GM12878 (cell line): ENCODE measurements at regions not wholly inside any gene's neighbourhood (a gene's known extent, or its start where the extent isn't known, plus 50 kb on each side); places are given as distances from the start of the nearest gene placed in this dataset.

Experiments
- ATAC-seq: fragments of 200-7000 bp; cut with Tn5 transposase; 3 replicates; pipeline ENCODE4 v1.9.1; 2020; ENCODE audit warnings: mild to moderate bottlenecking, moderate library complexity
- BruUV-seq: library from RNA; stranded (reverse); fragments of 400-500 nt; replicated peaks from 2 replicates; lab custom pipeline; 2021; lab: Mats Ljungman, UMichigan
- CTCF ChIA-PET: fragments of 300-600 bp; sonication (Branson Sonifier 250); formaldehyde crosslinking; extraction: SDS; loops from one replicate; lab custom pipeline; 2021; ENCODE audit warnings: inconsistent platforms; lab: Yijun Ruan, JAX
- POLR2A ChIA-PET: fragments of 350-600 bp; formaldehyde crosslinking; extraction: SDS; loops from one replicate; lab custom pipeline; 2021; ENCODE audit warnings: inconsistent platforms; lab: Charles Lee
- RAD21 ChIA-PET: fragments of 300-600 bp; sonication (Branson Sonifier 250); formaldehyde crosslinking; loops from one replicate; lab custom pipeline; 2023; ENCODE audit warnings: antibody characterized with exemption; ENCODE audit not compliant: unreplicated experiment; lab: Charles Lee
- SMC1A ChIA-PET: fragments of 300-600 bp; sonication (Branson Sonifier 250); formaldehyde crosslinking; loops from one replicate; lab custom pipeline; 2023; ENCODE audit not compliant: unreplicated experiment, uncharacterized antibody; lab: Charles Lee
- DNase-seq: peaks from one replicate; pipeline ENCODE4 v3.0.0-alpha.2; 2011; ENCODE audit warnings: low read depth, low spot score
- FAIRE-seq: peaks from 3 replicates; lab custom pipeline; 2011; peaks lifted over from hg19 to GRCh38; lab: Jason Lieb, UNC
- H2AFZ ChIP-seq: 2 replicates; pipeline ENCODE4 v1.6.0; 2011; ENCODE audit warnings: low read depth, low read length, control low read depth; ENCODE audit not compliant: control insufficient read depth
- H3K27ac ChIP-seq: 2 replicates; pipeline ENCODE4 v1.5.1; 2011; ENCODE audit warnings: control low read depth; ENCODE audit not compliant: control insufficient read depth, insufficient read depth
- H3K27me3 ChIP-seq, 2 experiments: replicated peaks in 1 of 2; 2 replicates each; pipeline versions ENCODE4 v1.6.0 to v1.6.1; 2011; ENCODE audit warnings: low read length in 1 of 2; ENCODE audit not compliant: control insufficient read depth in 2 of 2, insufficient read depth in 2 of 2
- H3K36me3 ChIP-seq, 2 experiments: 2 replicates each; pipeline ENCODE4 v1.5.1; 2011; ENCODE audit warnings: low read length in 1 of 2; ENCODE audit not compliant: control insufficient read depth in 2 of 2, insufficient read depth in 2 of 2
- H3K4me1 ChIP-seq: 2 replicates; pipeline ENCODE4 v1.6.1; 2011; ENCODE audit warnings: mild to moderate bottlenecking, low read length, moderate library complexity, mixed read lengths; ENCODE audit not compliant: control insufficient read depth, insufficient read depth
- H3K4me2 ChIP-seq: 2 replicates; pipeline ENCODE4 v1.6.0; 2011; ENCODE audit warnings: control low read depth; ENCODE audit not compliant: control insufficient read depth, insufficient read depth
- H3K4me3 ChIP-seq: fragments of 200-600 bp; sonication (generic); 2 replicates; pipeline ENCODE4 v1.5.1; 2016
- H3K79me2 ChIP-seq: 2 replicates; pipeline ENCODE4 v1.6.0; 2011; ENCODE audit warnings: low read length; ENCODE audit not compliant: control insufficient read depth, insufficient read depth
- H3K9ac ChIP-seq: 2 replicates; pipeline ENCODE4 v1.8.0; 2011; ENCODE audit warnings: low read length, control low read depth, mixed read lengths; ENCODE audit not compliant: control insufficient read depth, insufficient read depth
- H3K9me3 ChIP-seq: replicated peaks from 3 replicates; pipeline ENCODE4 v1.5.1; 2011; ENCODE audit warnings: mild to moderate bottlenecking, low read length; ENCODE audit not compliant: control insufficient read depth, insufficient read depth
- H4K20me1 ChIP-seq: 2 replicates; pipeline ENCODE4 v1.6.0; 2011; ENCODE audit not compliant: control insufficient read depth, insufficient read depth
- E4F1 ChIP-seq: fragments of 450-650 bp; IDR thresholded peaks from 2 replicates; pipeline ENCODE4 v1.6.1; 2018; ENCODE audit warnings: borderline replicate concordance, mild to moderate bottlenecking; ENCODE audit not compliant: partially characterized antibody
- IRF4 ChIP-seq: IDR thresholded peaks from 2 replicates; pipeline ENCODE4 v1.6.1; 2011; ENCODE audit warnings: low read depth, low read length
- SIX5 ChIP-seq: IDR thresholded peaks from 2 replicates; pipeline ENCODE4 v1.6.1; 2011; ENCODE audit warnings: mild to moderate bottlenecking, low read depth, low read length, moderate library complexity; ENCODE audit not compliant: severe bottlenecking
- SUPT20H ChIP-seq: IDR thresholded peaks from 2 replicates; pipeline ENCODE4 v1.6.1; 2011; ENCODE audit warnings: low read depth, mild to moderate bottlenecking, low read length, moderate library complexity, borderline replicate concordance; ENCODE audit not compliant: control insufficient read depth
- ZNF384 ChIP-seq: IDR thresholded peaks from 2 replicates; pipeline ENCODE4 v1.6.1; 2012; ENCODE audit warnings: low read depth, mild to moderate bottlenecking, low read length, improper control_type of control experiment, borderline replicate concordance
- WGBS: methylation state at CpG from one replicate; pipeline ENCODE4 v1.1.6; 2016; ENCODE audit warnings: low lambda C conversion rate; ENCODE audit not compliant: insufficient replicate concordance, insufficient coverage; ENCODE audit errors: missing lambda C conversion rate; 5-methylcytosine and 5-hydroxymethylcytosine counted together
- in situ Hi-C: fragments of 300-500 bp; cut with MboI; formaldehyde crosslinking; loops from 9 replicates; pipeline ENCODE4 v1.14.3; 2018; ENCODE audit warnings: mixed read lengths
- intact Hi-C: fragments of 100-400 bp; cut with micrococcal nuclease; formaldehyde crosslinking; loops from one replicate; pipeline ENCODE4 v1.14.2; 2022; ENCODE audit not compliant: unreplicated experiment

- TF ChIP-seq E4F1 (no peak), SUPT20H (no peak)
Observed at GRCh38 chr13:50522506-50522905, 321.0 kb downstream of the DLEU7 start (continued).

GRCh38 chr13:50523307-50523706 is 320.2 kb downstream of the DLEU7 start:
- CTCF ChIA-PET: interaction anchor here (0.6 to 1.6 kb wide), 2 partner anchors 10 to 313 kb away, joined by 3 to 5 read pairs; no protein-coding TSS in a partner anchor
- DNase-seq (no peak), FAIRE-seq (no peak), ATAC-seq (no peak)
- POLR2A ChIA-PET: no interaction called here
- WGBS: 10% methylated on average over 3 of the region's 3 CpGs
- no peaks in the 10 kb centered on the region for H3K9me3 ChIP-seq
- H3K9ac ChIP-seq: no peak overlapping the region
- no peaks in the 10 kb centered on the region for H4K20me1 ChIP-seq
- H3K4me1 ChIP-seq: no peaks in the 10 kb centered on the region
- H3K4me2 ChIP-seq: no peak overlapping the region
- in situ Hi-C loops (no loop called here), intact Hi-C loops (no loop called here)
- SMC1A ChIA-PET: no interaction called here
- BruUV-seq: no TSS peak
- no peaks in the 10 kb centered on the region for H3K79me2 ChIP-seq
- H3K36me3 ChIP-seq: no peaks in the 10 kb centered on the region
- H3K27ac ChIP-seq: no peak overlapping the region
- no peak overlapping the region for H3K4me3 ChIP-seq
- no peak overlapping the region for H2AFZ ChIP-seq
- TF ChIP-seq IRF4: no peak
- TF ChIP-seq ZNF384: no peak
- no peak for TF ChIP-seq SIX5
- H3K27me3 ChIP-seq: peaks cover 5 to 12% of the 10 kb centered on the region in 2 experiments
- RAD21 ChIA-PET: no interaction called here
